ENCODE measurements at regions not wholly inside any gene's neighbourhood (a gene's known extent, or its start where the extent isn't known, plus 50 kb on each side); places are given as distances from the start of the nearest gene placed in this dataset.

DNA sequence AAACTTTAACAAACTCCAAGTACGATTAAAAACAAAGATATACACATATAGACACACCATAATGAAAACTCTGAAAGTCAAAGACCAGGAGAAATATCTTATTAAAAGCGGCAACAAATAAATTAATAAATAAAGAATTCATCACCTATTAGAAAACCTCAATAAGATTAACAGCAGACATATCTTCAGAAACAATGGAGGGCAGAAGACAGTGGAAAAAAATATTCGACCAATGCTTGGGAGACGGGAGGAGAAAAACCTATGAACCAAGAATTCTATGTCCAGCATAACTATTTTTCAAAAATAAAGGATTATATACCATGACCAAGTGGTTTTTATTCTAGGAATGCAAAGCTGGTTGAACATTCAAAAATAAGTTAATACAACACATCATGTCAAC is 578.6 kb upstream of the CCNG1 start:
- TF ChIP-seq, protein P1, sequence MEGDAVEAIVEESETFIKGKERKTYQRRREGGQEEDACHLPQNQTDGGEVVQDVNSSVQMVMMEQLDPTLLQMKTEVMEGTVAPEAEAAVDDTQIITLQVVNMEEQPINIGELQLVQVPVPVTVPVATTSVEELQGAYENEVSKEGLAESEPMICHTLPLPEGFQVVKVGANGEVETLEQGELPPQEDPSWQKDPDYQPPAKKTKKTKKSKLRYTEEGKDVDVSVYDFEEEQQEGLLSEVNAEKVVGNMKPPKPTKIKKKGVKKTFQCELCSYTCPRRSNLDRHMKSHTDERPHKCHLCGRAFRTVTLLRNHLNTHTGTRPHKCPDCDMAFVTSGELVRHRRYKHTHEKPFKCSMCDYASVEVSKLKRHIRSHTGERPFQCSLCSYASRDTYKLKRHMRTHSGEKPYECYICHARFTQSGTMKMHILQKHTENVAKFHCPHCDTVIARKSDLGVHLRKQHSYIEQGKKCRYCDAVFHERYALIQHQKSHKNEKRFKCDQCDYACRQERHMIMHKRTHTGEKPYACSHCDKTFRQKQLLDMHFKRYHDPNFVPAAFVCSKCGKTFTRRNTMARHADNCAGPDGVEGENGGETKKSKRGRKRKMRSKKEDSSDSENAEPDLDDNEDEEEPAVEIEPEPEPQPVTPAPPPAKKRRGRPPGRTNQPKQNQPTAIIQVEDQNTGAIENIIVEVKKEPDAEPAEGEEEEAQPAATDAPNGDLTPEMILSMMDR (IDR thresholded peaks at IDR 0.05; ENCODE audit: low read depth, low read length, missing control alignments) = no peak
- no peak for DNase-seq (ENCODE audit: low read depth)
- no peak overlapping the region for H3K4me3 ChIP-seq (ENCODE audit: low read depth, low read length)

DNA sequence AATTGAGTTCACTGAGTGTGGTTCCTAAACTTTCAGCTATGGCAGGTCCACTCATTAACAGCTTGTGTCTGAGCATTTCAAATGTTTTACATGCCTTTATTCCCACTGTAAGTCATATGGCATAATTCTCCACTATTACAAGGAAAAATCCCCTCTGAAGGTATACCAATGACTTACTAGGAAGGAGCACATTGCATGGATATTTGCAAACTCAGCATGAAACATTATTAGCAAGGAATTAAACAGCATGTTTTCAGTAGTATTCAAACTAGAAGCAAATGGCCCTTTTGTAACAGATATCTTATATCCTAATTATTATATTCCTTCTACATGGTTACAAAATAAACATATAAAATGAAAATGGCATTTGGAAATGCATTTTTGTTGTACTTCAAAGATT is 566.4 kb upstream of the CCNG1 start:
- TF ChIP-seq, protein P1 (IDR thresholded peaks at IDR 0.05; ENCODE audit: low read depth, low read length, missing control alignments) = no peak
- no peak overlapping the region for H3K4me3 ChIP-seq (ENCODE audit: low read depth, low read length)
- no peak for DNase-seq (ENCODE audit: low read depth)

DNA sequence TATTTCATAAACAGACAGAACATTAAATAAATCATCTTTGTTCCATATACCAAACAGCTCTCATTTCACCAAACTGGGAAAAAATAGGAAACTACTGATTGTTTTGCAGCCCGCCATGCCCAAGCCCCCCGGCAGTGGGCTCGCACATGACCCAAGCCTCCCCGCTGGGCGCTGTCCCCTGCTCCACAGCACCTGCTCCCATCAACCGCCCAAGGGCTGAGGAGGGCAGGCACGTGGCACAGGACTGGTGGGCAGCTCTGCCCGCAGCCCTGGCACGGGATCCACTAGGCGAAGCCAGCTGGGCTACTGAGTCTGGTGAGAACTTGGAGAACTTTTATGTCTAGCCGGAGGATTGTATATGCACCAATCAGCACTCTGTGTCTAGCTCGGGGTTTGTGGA is 554.8 kb upstream of the CCNG1 start:
- TF ChIP-seq, protein P1 (IDR thresholded peaks at IDR 0.05; ENCODE audit: low read depth, low read length, missing control alignments) = no peak
- DNase-seq (ENCODE audit: low read depth) = no peak
- H3K4me3 ChIP-seq (ENCODE audit: low read depth, low read length) = no peak overlapping the region

DNA sequence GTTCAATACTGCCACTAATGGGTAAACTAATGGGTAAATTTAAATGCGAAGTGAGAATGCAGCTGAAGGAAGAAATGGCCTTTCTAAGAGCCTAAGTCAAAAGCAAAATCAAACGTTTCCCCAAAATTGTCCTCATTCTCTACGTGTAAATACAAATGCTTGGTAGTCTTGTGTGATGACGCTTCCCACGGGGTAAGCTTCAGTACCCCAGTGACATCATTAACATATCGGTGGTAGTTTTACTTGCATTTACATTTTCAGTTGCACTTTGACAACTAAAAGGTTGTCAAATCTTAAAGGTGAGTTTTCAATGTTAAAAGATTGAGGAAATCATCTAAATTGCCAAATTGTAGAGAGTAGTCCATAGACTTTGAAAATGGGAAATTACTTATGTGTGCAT is 550.7 kb upstream of the CCNG1 start:
- TF ChIP-seq, protein P1 (IDR thresholded peaks at IDR 0.05; ENCODE audit: low read depth, low read length, missing control alignments) = no peak
- DNase-seq (ENCODE audit: low read depth) = no peak
- H3K4me3 ChIP-seq (ENCODE audit: low read depth, low read length) = no peak overlapping the region

DNA sequence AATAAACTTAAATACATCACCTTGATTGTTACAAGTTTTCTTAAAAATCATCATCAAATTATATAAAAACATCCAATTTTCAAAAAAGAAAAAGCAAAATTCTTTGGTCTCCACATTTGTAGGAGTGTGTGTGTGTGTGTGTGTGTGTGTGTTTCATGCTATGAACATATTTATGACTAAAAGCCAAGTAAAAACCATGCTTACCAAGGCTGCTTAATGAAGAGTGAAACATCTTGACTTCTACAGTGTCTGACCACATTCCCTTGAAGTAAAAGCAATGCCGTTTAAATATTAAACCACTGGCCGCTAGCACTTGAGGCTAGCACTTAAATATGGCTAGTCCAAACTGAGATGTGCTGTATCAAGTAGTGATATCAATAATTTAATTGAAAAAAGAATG is 549.1 kb upstream of the CCNG1 start:
- TF ChIP-seq, protein P1 (IDR thresholded peaks at IDR 0.05; ENCODE audit: low read depth, low read length, missing control alignments) = no peak
- no peak for DNase-seq (ENCODE audit: low read depth)
- H3K4me3 ChIP-seq (ENCODE audit: low read depth, low read length) = no peak overlapping the region

DNA sequence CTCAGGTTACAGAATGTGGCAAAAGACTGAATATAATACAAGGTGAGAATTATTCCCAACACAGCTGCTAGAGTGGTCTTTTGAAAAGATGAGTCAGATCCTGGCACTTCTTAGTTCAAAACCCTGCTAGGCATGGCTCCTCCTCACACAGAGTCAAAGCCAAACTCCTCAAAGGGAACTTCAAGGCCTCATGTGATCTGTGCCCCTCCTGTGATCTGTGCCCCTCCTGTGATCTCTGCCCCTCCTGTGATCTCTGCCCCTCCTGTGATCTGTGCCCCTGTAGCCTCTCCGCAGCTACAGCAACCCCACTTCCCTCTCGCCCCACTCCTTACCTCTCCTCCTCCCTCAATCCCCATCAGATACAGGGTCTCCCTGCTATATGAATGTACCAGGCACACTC is 525.5 kb upstream of the CCNG1 start:
- TF ChIP-seq, protein P1 (IDR thresholded peaks at IDR 0.05; ENCODE audit: low read depth, low read length, missing control alignments) = no peak
- H3K4me3 ChIP-seq (ENCODE audit: low read depth, low read length) = no peak overlapping the region
- no peak for DNase-seq (ENCODE audit: low read depth)

DNA sequence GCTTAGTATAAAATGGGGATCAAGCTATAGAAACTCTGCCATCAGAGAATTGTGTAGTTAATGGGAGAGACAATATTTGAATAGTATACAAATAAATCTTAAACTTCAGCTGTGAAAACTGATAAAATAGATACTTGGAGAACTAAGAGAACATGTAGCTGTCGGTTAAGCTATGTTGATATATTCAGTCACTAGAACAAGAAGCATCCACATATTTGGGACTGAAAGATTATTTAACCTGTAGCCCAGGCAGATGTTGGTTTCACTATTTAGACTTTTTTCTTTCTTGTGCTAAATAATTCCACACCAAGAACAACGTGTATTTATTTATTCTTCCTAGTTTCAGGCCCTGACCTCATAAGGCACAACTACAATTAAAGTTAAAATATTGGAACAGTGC is 521.0 kb upstream of the CCNG1 start:
- H3K4me3 ChIP-seq (ENCODE audit: low read depth, low read length) = no peak overlapping the region
- DNase-seq (ENCODE audit: low read depth) = no peak
- TF ChIP-seq, protein P1 (IDR thresholded peaks at IDR 0.05; ENCODE audit: low read depth, low read length, missing control alignments) = no peak
